ENCODE measurements at regions not wholly inside any gene's neighbourhood (a gene's known extent, or its start where the extent isn't known, plus 50 kb on each side); places are given as distances from the start of the nearest gene placed in this dataset.

GRCh38 chr2:167492486-167492885, 604.2 kb downstream of the XIRP2 start:
- H3K4me2 ChIP-seq (ENCODE audit: insufficient read depth, low read length) = no peak overlapping the region
- no peaks in the 10 kb centered on the region for H4K20me1 ChIP-seq (ENCODE audit: insufficient read depth, low read length)
- no peak overlapping the region for H2AFZ ChIP-seq (ENCODE audit: low read depth, low read length)
- no peaks in the 10 kb centered on the region for H3K79me2 ChIP-seq (ENCODE audit: insufficient read depth, low read length)
- ATAC-seq (ENCODE audit: insufficient read depth, low read depth) (no peak), DNase-seq (no peak)
- H3K9ac ChIP-seq (ENCODE audit: low read depth, low read length) = no peak overlapping the region
- no peaks in the 10 kb centered on the region for H3K27me3 ChIP-seq (ENCODE audit: insufficient read depth, low read length, poor library complexity)
- H3K9me3 ChIP-seq (ENCODE audit: insufficient read depth, low read length, severe bottlenecking) = no peaks in the 10 kb centered on the region
- H3K36me3 ChIP-seq (ENCODE audit: insufficient read depth, low read length) = no peaks in the 10 kb centered on the region
- H3K4me3 ChIP-seq (ENCODE audit: low read depth in 1 of 2, low read length in 2 of 2) = no peak overlapping the region
- TF ChIP-seq, protein P1, sequence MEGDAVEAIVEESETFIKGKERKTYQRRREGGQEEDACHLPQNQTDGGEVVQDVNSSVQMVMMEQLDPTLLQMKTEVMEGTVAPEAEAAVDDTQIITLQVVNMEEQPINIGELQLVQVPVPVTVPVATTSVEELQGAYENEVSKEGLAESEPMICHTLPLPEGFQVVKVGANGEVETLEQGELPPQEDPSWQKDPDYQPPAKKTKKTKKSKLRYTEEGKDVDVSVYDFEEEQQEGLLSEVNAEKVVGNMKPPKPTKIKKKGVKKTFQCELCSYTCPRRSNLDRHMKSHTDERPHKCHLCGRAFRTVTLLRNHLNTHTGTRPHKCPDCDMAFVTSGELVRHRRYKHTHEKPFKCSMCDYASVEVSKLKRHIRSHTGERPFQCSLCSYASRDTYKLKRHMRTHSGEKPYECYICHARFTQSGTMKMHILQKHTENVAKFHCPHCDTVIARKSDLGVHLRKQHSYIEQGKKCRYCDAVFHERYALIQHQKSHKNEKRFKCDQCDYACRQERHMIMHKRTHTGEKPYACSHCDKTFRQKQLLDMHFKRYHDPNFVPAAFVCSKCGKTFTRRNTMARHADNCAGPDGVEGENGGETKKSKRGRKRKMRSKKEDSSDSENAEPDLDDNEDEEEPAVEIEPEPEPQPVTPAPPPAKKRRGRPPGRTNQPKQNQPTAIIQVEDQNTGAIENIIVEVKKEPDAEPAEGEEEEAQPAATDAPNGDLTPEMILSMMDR (IDR thresholded peaks at IDR 0.05; ENCODE audit: borderline replicate concordance, extremely low read depth, low read length, poor library complexity, severe bottlenecking) = no peak
- no peak for TF ChIP-seq EZH2 (IDR thresholded peaks at IDR 0.05; ENCODE audit: borderline replicate concordance, low read depth, low read length, severe bottlenecking)
- H3K4me1 ChIP-seq (ENCODE audit: insufficient read depth, low read length) = no peaks in the 10 kb centered on the region
- no peak overlapping the region for H3K27ac ChIP-seq (ENCODE audit: low read length)

DNA sequence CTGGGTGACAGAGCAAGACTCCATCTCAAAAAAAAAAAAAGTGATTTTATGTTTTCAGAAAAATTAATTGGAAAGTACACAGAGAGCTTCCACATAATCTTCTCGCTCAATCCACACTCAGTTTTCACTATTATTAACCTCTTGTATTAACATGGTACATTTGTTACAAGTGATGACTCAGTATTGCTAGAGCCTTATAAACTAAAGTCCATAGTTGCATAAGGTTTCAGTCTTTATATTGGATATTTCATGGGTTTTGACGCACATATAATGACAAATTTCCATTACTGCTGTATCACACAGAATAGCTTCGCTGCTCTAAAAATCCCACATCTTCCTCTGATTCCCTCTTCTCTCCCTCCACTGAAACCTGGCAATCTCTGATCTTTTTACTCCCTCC, 603.5 kb downstream of the XIRP2 start:
- Histone ChIP-seq H3K9ac (ENCODE audit: low read depth, low read length) (no peak overlapping the region), H3K27me3 (ENCODE audit: insufficient read depth, low read length, poor library complexity) (no peaks in the 10 kb centered on the region), H4K20me1 (ENCODE audit: insufficient read depth, low read length) (no peaks in the 10 kb centered on the region), H3K27ac (ENCODE audit: low read length) (no peak overlapping the region), H2AFZ (ENCODE audit: low read depth, low read length) (no peak overlapping the region), H3K9me3 (ENCODE audit: insufficient read depth, low read length, severe bottlenecking) (no peaks in the 10 kb centered on the region), H3K36me3 (ENCODE audit: insufficient read depth, low read length) (no peaks in the 10 kb centered on the region), H3K4me3 (ENCODE audit: low read depth in 1 of 2, low read length in 2 of 2) (no peak overlapping the region), H3K4me1 (ENCODE audit: insufficient read depth, low read length) (no peaks in the 10 kb centered on the region), H3K79me2 (ENCODE audit: insufficient read depth, low read length) (no peaks in the 10 kb centered on the region), H3K4me2 (ENCODE audit: insufficient read depth, low read length) (no peak overlapping the region)
- DNase-seq = no peak
- no peak for ATAC-seq (ENCODE audit: insufficient read depth, low read depth)
- no peak for TF ChIP-seq EZH2 (IDR thresholded peaks at IDR 0.05; ENCODE audit: borderline replicate concordance, low read depth, low read length, severe bottlenecking)
- TF ChIP-seq, protein P1 (IDR thresholded peaks at IDR 0.05; ENCODE audit: borderline replicate concordance, extremely low read depth, low read length, poor library complexity, severe bottlenecking) = no peak

DNA sequence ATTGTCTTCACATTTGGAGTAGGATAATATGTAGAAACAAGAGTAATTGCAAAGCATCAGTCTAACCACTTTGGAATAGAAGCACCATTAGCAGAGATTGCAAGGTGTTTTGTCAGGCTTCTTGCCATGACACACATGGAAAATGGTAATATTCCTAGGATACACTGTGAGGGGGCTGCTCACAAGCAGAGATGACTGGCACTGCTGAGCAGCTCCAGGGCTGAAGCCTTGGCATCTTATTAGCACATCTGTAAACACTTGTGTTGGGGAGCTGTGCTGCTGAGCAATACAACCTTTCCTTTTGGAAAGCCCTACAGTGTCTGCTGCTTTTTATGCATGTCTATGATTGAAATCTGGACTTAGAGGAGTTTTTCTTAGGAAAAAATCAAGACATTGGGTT, 602.2 kb downstream of the XIRP2 start:
- no peaks in the 10 kb centered on the region for H3K4me1 ChIP-seq (ENCODE audit: insufficient read depth, low read length)
- H3K79me2 ChIP-seq (ENCODE audit: insufficient read depth, low read length) = no peaks in the 10 kb centered on the region
- H3K9me3 ChIP-seq (ENCODE audit: insufficient read depth, low read length, severe bottlenecking) = no peaks in the 10 kb centered on the region
- H3K4me3 ChIP-seq (ENCODE audit: low read depth in 1 of 2, low read length in 2 of 2) = no peak overlapping the region
- ATAC-seq (ENCODE audit: insufficient read depth, low read depth) (no peak), DNase-seq (no peak)
- H3K27ac ChIP-seq (ENCODE audit: low read length) = no peak overlapping the region
- no peak overlapping the region for H3K4me2 ChIP-seq (ENCODE audit: insufficient read depth, low read length)
- no peak for TF ChIP-seq EZH2 (IDR thresholded peaks at IDR 0.05; ENCODE audit: borderline replicate concordance, low read depth, low read length, severe bottlenecking)
- TF ChIP-seq, protein P1 (IDR thresholded peaks at IDR 0.05; ENCODE audit: borderline replicate concordance, extremely low read depth, low read length, poor library complexity, severe bottlenecking) = no peak
- H3K9ac ChIP-seq (ENCODE audit: low read depth, low read length) = no peak overlapping the region
- no peaks in the 10 kb centered on the region for H3K36me3 ChIP-seq (ENCODE audit: insufficient read depth, low read length)
- no peaks in the 10 kb centered on the region for H4K20me1 ChIP-seq (ENCODE audit: insufficient read depth, low read length)
- H3K27me3 ChIP-seq (ENCODE audit: insufficient read depth, low read length, poor library complexity) = no peaks in the 10 kb centered on the region
- H2AFZ ChIP-seq (ENCODE audit: low read depth, low read length) = no peak overlapping the region

- H3K4me3 ChIP-seq (ENCODE audit: low read depth in 1 of 2, low read length in 2 of 2) = no peak overlapping the region
- no peak overlapping the region for H3K4me2 ChIP-seq (ENCODE audit: insufficient read depth, low read length)
- H3K79me2 ChIP-seq (ENCODE audit: insufficient read depth, low read length) = no peaks in the 10 kb centered on the region
- no peak for DNase-seq
- no peaks in the 10 kb centered on the region for H3K9me3 ChIP-seq (ENCODE audit: insufficient read depth, low read length, severe bottlenecking)
- no peaks in the 10 kb centered on the region for H3K36me3 ChIP-seq (ENCODE audit: insufficient read depth, low read length)
- no peak for ATAC-seq (ENCODE audit: insufficient read depth, low read depth)
- no peak overlapping the region for H2AFZ ChIP-seq (ENCODE audit: low read depth, low read length)
- no peak for TF ChIP-seq EZH2 (IDR thresholded peaks at IDR 0.05; ENCODE audit: borderline replicate concordance, low read depth, low read length, severe bottlenecking)
- TF ChIP-seq, protein P1 (IDR thresholded peaks at IDR 0.05; ENCODE audit: borderline replicate concordance, extremely low read depth, low read length, poor library complexity, severe bottlenecking) = no peak
- H4K20me1 ChIP-seq (ENCODE audit: insufficient read depth, low read length) = no peaks in the 10 kb centered on the region
- H3K27me3 ChIP-seq (ENCODE audit: insufficient read depth, low read length, poor library complexity) = no peaks in the 10 kb centered on the region
- H3K27ac ChIP-seq (ENCODE audit: low read length) = no peak overlapping the region
- H3K4me1 ChIP-seq (ENCODE audit: insufficient read depth, low read length) = no peaks in the 10 kb centered on the region
- H3K9ac ChIP-seq (ENCODE audit: low read depth, low read length) = no peak overlapping the region
Observed at GRCh38 chr2:167489325-167489724, 601.0 kb downstream of the XIRP2 start.
